ENCODE measurements at regions not wholly inside any gene's neighbourhood (a gene's known extent, or its start where the extent isn't known, plus 50 kb on each side); places are given as distances from the start of the nearest gene placed in this dataset.

- DNase-seq, result no peak
These were observed 901.1 kb upstream of the POT1 start for GRCh38 chr7:125830743-125831142.

GRCh38 chr7:125828153-125828700 is 898.6 kb upstream of the POT1 start:
- DNase-seq, result no peak

- no peak for DNase-seq
These were observed 893.9 kb upstream of the POT1 start for GRCh38 chr7:125823538-125823937.

- DNase-seq, result no peak
These were observed 890.9 kb upstream of the POT1 start for GRCh38 chr7:125820495-125820894.

- no peak for DNase-seq
These were observed 884.5 kb upstream of the POT1 start for GRCh38 chr7:125814100-125814499.

- peak in 1 of 2 experiments; percentile 8 for DNase-seq
These were observed 876.9 kb upstream of the POT1 start for GRCh38 chr7:125806491-125806890.

GRCh38 chr7:125804273-125804672 is 874.6 kb upstream of the POT1 start:
- no peak for DNase-seq

- DNase-seq, result no peak
These were observed 850.5 kb upstream of the POT1 start for GRCh38 chr7:125780153-125780552.

GRCh38 chr7:125775317-125775716 is 845.7 kb upstream of the POT1 start:
- no peak for DNase-seq

GRCh38 chr7:125773113-125773785 is 843.6 kb upstream of the POT1 start:
- DNase-seq, result no peak

- no peak for DNase-seq
These were observed 818.3 kb upstream of the POT1 start for GRCh38 chr7:125747966-125748365.

GRCh38 chr7:125746510-125746909 is 816.9 kb upstream of the POT1 start:
- no peak for DNase-seq

GRCh38 chr7:125727215-125727614 is 797.6 kb upstream of the POT1 start:
- no peak for DNase-seq

- DNase-seq, result no peak
These were observed 766.0 kb upstream of the POT1 start for GRCh38 chr7:125695626-125696025.

- DNase-seq, result no peak
These were observed 753.5 kb upstream of the POT1 start for GRCh38 chr7:125683156-125683555.

GRCh38 chr7:125681508-125681907 is 751.9 kb upstream of the POT1 start:
- DNase-seq, result no peak

GRCh38 chr7:125678771-125679170 is 749.1 kb upstream of the POT1 start:
- no peak for DNase-seq

GRCh38 chr7:125675640-125676039 is 746.0 kb upstream of the POT1 start:
- DNase-seq, result no peak

- no peak for DNase-seq
These were observed 745.5 kb upstream of the POT1 start for GRCh38 chr7:125675169-125675568.

GRCh38 chr7:125670926-125671572 is 741.4 kb upstream of the POT1 start:
- DNase-seq, result peak in 1 of 2 experiments; percentile 22

- no peak for DNase-seq
These were observed 738.8 kb upstream of the POT1 start for GRCh38 chr7:125668321-125668993.

- no peak for DNase-seq
These were observed 735.0 kb upstream of the POT1 start for GRCh38 chr7:125664625-125665024.

GRCh38 chr7:125663961-125664360 is 734.3 kb upstream of the POT1 start:
- no peak for DNase-seq

GRCh38 chr7:125661677-125662076 is 732.1 kb upstream of the POT1 start:
- DNase-seq, result no peak

All from SW 1271 (cell line).